Mesothelial cell of epicardium (in vitro differentiated cells): ENCODE measurements at regions not wholly inside any gene's neighbourhood (a gene's known extent, or its start where the extent isn't known, plus 50 kb on each side); places are given as distances from the start of the nearest gene placed in this dataset.

Experiments used
- DNase-seq, 2 experiments: peaks; one replicate each; pipeline ENCODE4 v3.0.0; 2021; ENCODE audit warnings: low spot score in 2 of 2; ENCODE audit not compliant: unreplicated experiment in 2 of 2
- H3K27ac Mint-ChIP-seq: 2 replicates; pipeline ENCODE4 v1.8.0; 2021; ENCODE audit warnings: mixed read lengths
- H3K27me3 Mint-ChIP-seq: 2 replicates; pipeline ENCODE4 v1.8.0; 2021; ENCODE audit warnings: low read depth, mixed read lengths
- H3K36me3 Mint-ChIP-seq: 2 replicates; pipeline ENCODE4 v1.8.0; 2021; ENCODE audit warnings: mixed read lengths
- H3K4me1 Mint-ChIP-seq: 2 replicates; pipeline ENCODE4 v1.8.0; 2021; ENCODE audit warnings: mixed read lengths
- H3K4me3 Mint-ChIP-seq: 2 replicates; pipeline ENCODE4 v1.8.0; 2021; ENCODE audit warnings: mild to moderate bottlenecking, moderate library complexity, mixed read lengths
- H3K9me3 Mint-ChIP-seq: 2 replicates; pipeline ENCODE4 v1.8.0; 2021; ENCODE audit warnings: mixed read lengths
- TF ChIP-seq, protein P1 (sequence below): fragments of 200-600 bp; sonication (generic); IDR thresholded peaks from one replicate; pipeline ENCODE4 v1.5.0; 2021; ENCODE audit warnings: antibody characterized with exemption; ENCODE audit not compliant: unreplicated experiment

DNA sequence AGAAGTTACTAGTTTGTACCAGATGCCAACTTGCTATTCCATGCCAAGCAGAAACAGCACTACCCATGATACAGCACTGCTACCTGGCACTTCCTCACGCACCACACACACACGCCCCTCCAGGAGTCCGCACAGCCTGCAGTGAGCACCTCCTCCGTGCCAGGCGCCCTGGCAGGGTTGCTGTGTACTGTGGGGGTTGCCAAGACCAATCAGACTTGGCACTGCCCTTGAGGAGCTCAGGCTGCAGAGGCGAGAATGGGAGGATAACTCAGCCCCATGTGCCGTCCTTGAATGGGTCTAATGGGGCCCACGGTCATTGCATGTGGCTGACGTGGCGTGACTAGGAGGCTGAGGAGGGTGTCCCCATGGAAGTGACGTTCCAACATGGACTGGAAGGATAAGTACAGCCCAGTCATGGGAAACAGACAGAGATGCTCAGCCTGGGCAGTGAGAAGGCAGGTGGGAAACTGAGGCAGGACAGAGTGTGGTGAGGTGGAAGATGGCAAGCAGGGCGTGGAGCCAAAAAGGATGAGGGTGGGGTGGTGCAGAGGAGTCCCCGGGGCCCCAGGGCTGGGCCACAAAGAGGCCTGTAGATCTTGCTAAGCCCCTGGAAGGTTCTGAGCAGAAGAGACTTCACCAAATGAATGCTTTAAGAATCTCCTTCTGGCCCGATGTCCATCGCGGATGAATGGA, 65.3 kb upstream of the C14orf180 start:
- peaks cover 27% of the 10 kb centered on the region for H3K27me3 Mint-ChIP-seq
- H3K4me1 Mint-ChIP-seq: no peaks in the 10 kb centered on the region
- H3K4me3 Mint-ChIP-seq: no peak overlapping the region
- no peak for DNase-seq
- H3K9me3 Mint-ChIP-seq: peaks cover 8% of the 10 kb centered on the region
- no peak overlapping the region for H3K27ac Mint-ChIP-seq
- TF ChIP-seq, protein P1, sequence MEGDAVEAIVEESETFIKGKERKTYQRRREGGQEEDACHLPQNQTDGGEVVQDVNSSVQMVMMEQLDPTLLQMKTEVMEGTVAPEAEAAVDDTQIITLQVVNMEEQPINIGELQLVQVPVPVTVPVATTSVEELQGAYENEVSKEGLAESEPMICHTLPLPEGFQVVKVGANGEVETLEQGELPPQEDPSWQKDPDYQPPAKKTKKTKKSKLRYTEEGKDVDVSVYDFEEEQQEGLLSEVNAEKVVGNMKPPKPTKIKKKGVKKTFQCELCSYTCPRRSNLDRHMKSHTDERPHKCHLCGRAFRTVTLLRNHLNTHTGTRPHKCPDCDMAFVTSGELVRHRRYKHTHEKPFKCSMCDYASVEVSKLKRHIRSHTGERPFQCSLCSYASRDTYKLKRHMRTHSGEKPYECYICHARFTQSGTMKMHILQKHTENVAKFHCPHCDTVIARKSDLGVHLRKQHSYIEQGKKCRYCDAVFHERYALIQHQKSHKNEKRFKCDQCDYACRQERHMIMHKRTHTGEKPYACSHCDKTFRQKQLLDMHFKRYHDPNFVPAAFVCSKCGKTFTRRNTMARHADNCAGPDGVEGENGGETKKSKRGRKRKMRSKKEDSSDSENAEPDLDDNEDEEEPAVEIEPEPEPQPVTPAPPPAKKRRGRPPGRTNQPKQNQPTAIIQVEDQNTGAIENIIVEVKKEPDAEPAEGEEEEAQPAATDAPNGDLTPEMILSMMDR: no peak
- no peaks in the 10 kb centered on the region for H3K36me3 Mint-ChIP-seq

DNA sequence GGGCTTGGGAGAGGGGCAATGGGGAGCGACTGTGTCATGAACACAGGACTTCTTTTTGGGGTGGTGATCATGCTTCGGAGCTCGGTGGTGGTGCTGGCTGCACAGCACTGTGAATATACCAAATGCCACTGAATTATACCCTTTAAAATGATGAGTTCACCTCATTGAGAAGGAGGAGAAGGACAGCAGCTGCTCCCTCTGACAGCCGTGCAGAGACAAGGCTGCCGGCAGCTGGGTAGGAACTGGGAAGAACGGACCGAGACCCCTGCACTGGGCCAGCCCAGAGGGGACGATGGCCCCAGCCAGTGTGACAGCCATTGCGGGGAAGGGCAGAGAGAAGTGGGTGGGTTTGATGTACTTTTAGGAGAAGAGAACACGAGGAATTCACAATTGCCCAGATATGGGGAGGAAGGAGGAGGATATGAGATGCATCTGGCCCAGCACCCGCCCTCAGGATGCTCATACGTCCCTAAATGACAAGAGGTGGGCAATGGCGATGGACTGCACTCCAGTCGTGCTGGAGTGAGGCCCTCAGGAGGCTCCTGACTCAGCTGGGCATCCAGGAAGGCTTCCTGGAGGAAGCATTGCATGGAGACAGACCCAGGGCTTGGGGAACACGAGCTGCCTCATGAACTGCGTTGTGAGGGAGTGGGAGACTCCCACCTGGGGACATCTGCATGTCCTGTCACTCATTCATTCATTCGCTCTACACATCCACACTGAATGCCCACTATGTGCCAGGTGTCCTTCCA, 64.3 kb upstream of the C14orf180 start:
- no peak for DNase-seq
- Mint-ChIP-seq H3K9me3 (peaks cover 8% of the 10 kb centered on the region), H3K36me3 (no peaks in the 10 kb centered on the region), H3K27me3 (peaks cover 32% of the 10 kb centered on the region), H3K27ac (no peak overlapping the region), H3K4me3 (no peak overlapping the region), H3K4me1 (no peaks in the 10 kb centered on the region)
- TF ChIP-seq, protein P1: no peak

DNA sequence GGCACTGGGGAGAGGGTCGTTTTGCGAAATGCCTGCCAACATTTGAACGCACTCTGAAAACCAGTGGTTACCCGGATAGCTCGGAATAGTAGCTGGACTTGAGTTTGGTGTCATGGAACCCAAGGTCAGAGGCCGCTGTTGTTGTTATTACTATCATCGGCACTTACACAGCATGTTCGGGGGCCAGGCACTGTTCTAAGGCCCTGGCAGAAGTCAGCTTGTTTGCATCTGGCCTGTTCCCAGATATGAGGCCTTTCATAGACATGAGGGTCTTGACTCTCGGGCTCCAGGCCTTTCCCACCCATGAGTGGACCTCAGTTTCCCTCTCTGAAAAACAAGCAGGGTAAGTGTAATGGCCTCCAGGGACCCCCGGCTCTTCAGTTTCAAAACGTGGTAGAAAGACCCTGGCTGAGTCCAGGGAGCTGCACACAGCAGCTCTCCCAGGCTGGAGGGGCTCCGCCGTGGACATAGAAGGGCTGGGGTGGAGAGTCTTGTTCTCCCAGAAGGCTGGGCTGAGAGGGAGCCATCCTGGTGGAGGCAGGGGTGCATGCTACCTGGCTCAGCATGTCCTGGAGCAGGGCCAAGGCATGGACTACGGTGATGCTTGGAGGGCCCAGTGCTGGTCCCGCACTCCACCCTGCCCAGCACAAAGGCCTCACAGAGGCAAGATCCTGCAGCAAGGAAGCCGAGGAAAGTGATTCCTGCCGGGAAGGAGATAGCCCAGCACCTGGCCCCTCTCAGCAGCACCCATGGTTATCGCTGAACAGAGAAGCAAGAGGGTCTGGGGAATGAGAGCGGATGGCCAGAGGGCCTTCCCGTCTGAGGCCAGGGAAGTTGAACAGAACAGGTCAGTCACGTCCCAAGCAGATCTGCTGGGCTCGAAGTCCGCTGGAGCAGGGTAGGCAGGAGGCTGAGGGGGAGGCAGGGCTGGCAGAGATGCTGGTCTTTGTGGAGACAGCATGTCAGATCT, 63.5 kb upstream of the C14orf180 start:
- H3K9me3 Mint-ChIP-seq: peaks cover 8% of the 10 kb centered on the region
- H3K27me3 Mint-ChIP-seq: peaks cover 35% of the 10 kb centered on the region
- H3K4me3 Mint-ChIP-seq: no peak overlapping the region
- DNase-seq: no peak
- no peaks in the 10 kb centered on the region for H3K36me3 Mint-ChIP-seq
- TF ChIP-seq, protein P1: no peak
- H3K27ac Mint-ChIP-seq: no peak overlapping the region
- H3K4me1 Mint-ChIP-seq: no peaks in the 10 kb centered on the region

DNA sequence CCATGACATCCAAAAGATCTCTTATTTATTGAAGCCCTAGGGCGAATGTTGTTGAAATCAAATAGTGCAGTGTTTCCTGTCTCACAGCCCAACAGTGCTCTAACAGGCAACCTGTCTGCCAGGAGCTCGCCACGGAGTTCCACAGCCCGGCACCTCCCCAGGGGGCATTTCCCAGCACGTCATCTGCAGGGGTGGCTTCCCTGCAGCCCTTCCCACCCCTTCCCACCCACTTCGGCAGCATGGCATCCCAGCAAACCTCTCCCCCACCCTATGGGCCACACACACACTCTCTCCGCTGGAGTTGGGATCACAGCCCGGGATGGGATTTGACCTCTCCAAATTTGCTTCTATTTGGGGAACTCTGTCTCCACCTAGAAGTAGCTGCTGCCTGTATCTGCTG, 62.7 kb upstream of the C14orf180 start:
- peaks cover 8% of the 10 kb centered on the region for H3K9me3 Mint-ChIP-seq
- no peaks in the 10 kb centered on the region for H3K36me3 Mint-ChIP-seq
- H3K4me1 Mint-ChIP-seq: no peaks in the 10 kb centered on the region
- peaks cover 40% of the 10 kb centered on the region for H3K27me3 Mint-ChIP-seq
- no peak for DNase-seq
- TF ChIP-seq, protein P1: no peak
- no peak overlapping the region for H3K4me3 Mint-ChIP-seq
- H3K27ac Mint-ChIP-seq: no peak overlapping the region

DNA sequence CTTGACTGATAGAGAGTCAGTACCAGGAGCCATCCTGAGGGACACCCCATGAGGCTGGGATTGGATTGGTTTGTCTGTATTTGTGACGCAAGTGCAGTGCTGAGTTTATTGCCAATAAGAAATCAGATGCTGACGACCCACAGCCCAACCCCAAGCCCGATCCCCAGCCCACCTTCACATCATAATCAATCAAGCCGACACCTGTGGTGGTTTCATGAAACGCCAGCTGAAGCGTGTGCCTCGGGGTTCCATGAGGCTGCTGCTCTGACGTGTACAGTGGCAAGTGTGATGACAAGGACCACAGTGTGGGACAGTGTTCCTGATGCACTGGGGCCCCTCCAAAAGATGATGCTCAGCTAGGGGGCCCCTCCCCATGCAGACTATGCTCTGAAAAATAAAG, 62.1 kb upstream of the C14orf180 start:
- Mint-ChIP-seq H3K27me3 (peaks cover 35% of the 10 kb centered on the region), H3K9me3 (peaks cover 8% of the 10 kb centered on the region), H3K27ac (no peak overlapping the region), H3K4me3 (no peak overlapping the region), H3K36me3 (no peaks in the 10 kb centered on the region), H3K4me1 (no peaks in the 10 kb centered on the region)
- DNase-seq: no peak
- TF ChIP-seq, protein P1: no peak
